ENCODE measurements at regions not wholly inside any gene's neighbourhood (a gene's known extent, or its start where the extent isn't known, plus 50 kb on each side); places are given as distances from the start of the nearest gene placed in this dataset.

- Mint-ChIP-seq H3K4me3 (ENCODE audit: unreplicated experiment) (no peak overlapping the region), H3K4me1 (ENCODE audit: low read depth) (no peaks in the 10 kb centered on the region), H3K27me3 (ENCODE audit: low read depth) (no peaks in the 10 kb centered on the region), H3K36me3 (ENCODE audit: low read depth) (no peaks in the 10 kb centered on the region), H3K9me3 (ENCODE audit: low read depth) (no peaks in the 10 kb centered on the region), H3K27ac (ENCODE audit: unreplicated experiment) (no peak overlapping the region)
- DNase-seq (ENCODE audit: low spot score): no peak
- TF ChIP-seq, protein P1, sequence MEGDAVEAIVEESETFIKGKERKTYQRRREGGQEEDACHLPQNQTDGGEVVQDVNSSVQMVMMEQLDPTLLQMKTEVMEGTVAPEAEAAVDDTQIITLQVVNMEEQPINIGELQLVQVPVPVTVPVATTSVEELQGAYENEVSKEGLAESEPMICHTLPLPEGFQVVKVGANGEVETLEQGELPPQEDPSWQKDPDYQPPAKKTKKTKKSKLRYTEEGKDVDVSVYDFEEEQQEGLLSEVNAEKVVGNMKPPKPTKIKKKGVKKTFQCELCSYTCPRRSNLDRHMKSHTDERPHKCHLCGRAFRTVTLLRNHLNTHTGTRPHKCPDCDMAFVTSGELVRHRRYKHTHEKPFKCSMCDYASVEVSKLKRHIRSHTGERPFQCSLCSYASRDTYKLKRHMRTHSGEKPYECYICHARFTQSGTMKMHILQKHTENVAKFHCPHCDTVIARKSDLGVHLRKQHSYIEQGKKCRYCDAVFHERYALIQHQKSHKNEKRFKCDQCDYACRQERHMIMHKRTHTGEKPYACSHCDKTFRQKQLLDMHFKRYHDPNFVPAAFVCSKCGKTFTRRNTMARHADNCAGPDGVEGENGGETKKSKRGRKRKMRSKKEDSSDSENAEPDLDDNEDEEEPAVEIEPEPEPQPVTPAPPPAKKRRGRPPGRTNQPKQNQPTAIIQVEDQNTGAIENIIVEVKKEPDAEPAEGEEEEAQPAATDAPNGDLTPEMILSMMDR (IDR thresholded peaks at IDR 0.05): no peak
Measured at GRCh38 chr2:160934991-160935390, 225.2 kb upstream of the TANK start.

DNA sequence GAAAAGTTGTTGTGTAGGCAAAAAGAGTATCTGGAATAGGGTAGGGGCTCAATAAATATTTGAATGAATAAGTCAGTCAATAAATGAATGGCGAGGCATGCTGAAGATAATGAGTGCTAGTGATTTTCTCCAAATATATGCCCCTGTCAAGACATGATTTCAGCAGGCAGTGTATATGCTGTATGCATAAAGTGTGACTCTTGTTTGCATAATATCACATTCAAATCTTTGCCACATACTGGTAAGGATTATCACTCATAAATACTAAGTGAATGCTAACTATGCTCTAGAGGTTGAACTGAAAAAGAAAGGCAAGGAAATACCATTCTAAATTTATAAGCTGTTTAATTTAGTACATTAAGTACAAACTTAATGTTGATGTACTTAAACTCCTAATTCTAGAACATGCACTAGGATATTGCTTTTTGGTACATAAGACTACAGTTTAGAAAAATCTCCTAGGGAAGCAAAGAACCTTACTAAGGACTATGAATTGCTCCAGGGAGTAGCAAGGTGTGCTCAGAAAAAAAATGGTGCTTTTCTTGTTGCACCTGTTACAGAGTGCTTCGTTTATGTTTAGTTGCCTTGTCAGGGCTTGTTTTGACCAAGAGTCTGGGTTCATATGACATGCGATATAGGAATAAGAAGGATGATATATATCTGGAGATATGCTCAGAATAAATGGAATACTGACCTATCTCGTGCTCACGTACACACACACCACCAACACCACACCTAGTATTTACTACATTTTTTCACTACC lies 224.0 kb upstream of the TANK start:
- no peak overlapping the region for H3K27ac Mint-ChIP-seq (ENCODE audit: unreplicated experiment)
- H3K27me3 Mint-ChIP-seq (ENCODE audit: low read depth): no peaks in the 10 kb centered on the region
- TF ChIP-seq, protein P1 (IDR thresholded peaks at IDR 0.05): no peak
- no peaks in the 10 kb centered on the region for H3K36me3 Mint-ChIP-seq (ENCODE audit: low read depth)
- peaks cover 7% of the 10 kb centered on the region for H3K4me1 Mint-ChIP-seq (ENCODE audit: low read depth)
- DNase-seq (ENCODE audit: low spot score): no peak
- no peak overlapping the region for H3K4me3 Mint-ChIP-seq (ENCODE audit: unreplicated experiment)
- no peaks in the 10 kb centered on the region for H3K9me3 Mint-ChIP-seq (ENCODE audit: low read depth)

DNA sequence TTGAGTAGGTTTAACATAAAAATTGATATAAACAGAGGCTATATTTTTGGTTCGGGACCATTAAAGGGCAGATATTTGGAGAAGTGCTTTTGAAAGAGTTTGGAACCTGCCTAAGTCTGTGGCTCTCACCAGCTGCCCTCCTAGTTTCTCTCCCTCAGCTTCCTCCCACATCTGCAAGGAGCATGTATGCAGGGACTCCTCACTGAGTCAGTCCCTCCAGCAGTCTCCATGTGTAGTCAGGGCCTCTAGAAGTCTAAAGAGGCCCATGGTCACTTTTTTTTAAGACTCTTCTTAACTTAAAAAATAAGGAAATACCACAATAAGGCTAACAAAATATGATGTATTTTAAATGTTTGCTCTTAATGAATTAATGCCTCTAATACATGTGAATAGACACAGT lies 220.0 kb upstream of the TANK start:
- H3K27me3 Mint-ChIP-seq (ENCODE audit: low read depth): no peaks in the 10 kb centered on the region

GRCh38 chr2:160940699-160941098 lies 219.5 kb upstream of the TANK start:
- DNase-seq (ENCODE audit: low spot score): no peak
- no peaks in the 10 kb centered on the region for H3K36me3 Mint-ChIP-seq (ENCODE audit: low read depth)
- no peaks in the 10 kb centered on the region for H3K27me3 Mint-ChIP-seq (ENCODE audit: low read depth)
- H3K27ac Mint-ChIP-seq (ENCODE audit: unreplicated experiment): no peak overlapping the region
- H3K4me3 Mint-ChIP-seq (ENCODE audit: unreplicated experiment): no peak overlapping the region
- peaks cover 8% of the 10 kb centered on the region for H3K4me1 Mint-ChIP-seq (ENCODE audit: low read depth)
- TF ChIP-seq, protein P1 (IDR thresholded peaks at IDR 0.05): no peak
- H3K9me3 Mint-ChIP-seq (ENCODE audit: low read depth): no peaks in the 10 kb centered on the region

More for the DNA sequence above, 220.0 kb upstream of the TANK start:
- Mint-ChIP-seq H3K4me3 (ENCODE audit: unreplicated experiment) (no peak overlapping the region), H3K9me3 (ENCODE audit: low read depth) (no peaks in the 10 kb centered on the region), H3K36me3 (ENCODE audit: low read depth) (no peaks in the 10 kb centered on the region), H3K27ac (ENCODE audit: unreplicated experiment) (no peak overlapping the region), H3K4me1 (ENCODE audit: low read depth) (peaks cover 8% of the 10 kb centered on the region)
- TF ChIP-seq, protein P1 (IDR thresholded peaks at IDR 0.05): no peak
- no peak for DNase-seq (ENCODE audit: low spot score)

- Mint-ChIP-seq H3K27me3 (ENCODE audit: low read depth) (no peaks in the 10 kb centered on the region), H3K4me3 (ENCODE audit: unreplicated experiment) (no peak overlapping the region), H3K4me1 (ENCODE audit: low read depth) (peaks cover 8% of the 10 kb centered on the region), H3K27ac (ENCODE audit: unreplicated experiment) (no peak overlapping the region), H3K9me3 (ENCODE audit: low read depth) (no peaks in the 10 kb centered on the region), H3K36me3 (ENCODE audit: low read depth) (no peaks in the 10 kb centered on the region)
- TF ChIP-seq, protein P1 (IDR thresholded peaks at IDR 0.05): no peak
- no peak for DNase-seq (ENCODE audit: low spot score)
Measured at GRCh38 chr2:160941290-160941846, 218.9 kb upstream of the TANK start.
